HG03045 (cell line): ENCODE measurements at regions not wholly inside any gene's neighbourhood (a gene's known extent, or its start where the extent isn't known, plus 50 kb on each side); places are given as distances from the start of the nearest gene placed in this dataset.

Source experiments
- ATAC-seq: cut with Tn5 transposase; IDR thresholded peaks from one replicate; pipeline ENCODE4 v1.9.1; 2021; ENCODE audit warnings: mild to moderate bottlenecking, moderate library complexity; ENCODE audit not compliant: unreplicated experiment

DNA sequence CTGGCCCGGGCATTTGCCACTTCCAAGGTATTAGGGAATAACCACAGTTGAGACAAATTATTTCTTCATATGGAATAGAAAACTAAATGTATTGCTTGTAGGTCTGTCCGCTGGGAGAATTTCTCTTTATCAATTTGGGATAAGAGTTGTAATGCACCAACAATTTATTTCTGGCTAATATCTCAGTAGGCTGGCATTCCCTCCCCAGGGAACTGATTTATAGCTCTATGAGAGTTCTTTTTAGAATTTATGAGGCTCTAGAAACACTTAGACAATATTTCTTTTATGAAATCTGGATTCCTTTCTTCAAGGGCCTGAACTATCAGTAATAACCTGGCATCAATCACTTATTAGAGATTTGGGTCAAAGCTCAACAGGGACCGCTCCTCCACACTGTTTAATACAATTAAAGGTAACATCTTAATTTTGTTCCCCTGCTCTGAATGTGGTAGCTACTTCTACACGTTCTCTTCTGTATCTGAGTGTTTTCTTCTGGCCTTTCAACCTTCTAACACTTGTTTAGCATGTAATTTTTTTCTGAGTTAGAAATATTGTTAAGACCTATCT, 857.4 kb upstream of the PRR20A start:
- no peak for ATAC-seq

DNA sequence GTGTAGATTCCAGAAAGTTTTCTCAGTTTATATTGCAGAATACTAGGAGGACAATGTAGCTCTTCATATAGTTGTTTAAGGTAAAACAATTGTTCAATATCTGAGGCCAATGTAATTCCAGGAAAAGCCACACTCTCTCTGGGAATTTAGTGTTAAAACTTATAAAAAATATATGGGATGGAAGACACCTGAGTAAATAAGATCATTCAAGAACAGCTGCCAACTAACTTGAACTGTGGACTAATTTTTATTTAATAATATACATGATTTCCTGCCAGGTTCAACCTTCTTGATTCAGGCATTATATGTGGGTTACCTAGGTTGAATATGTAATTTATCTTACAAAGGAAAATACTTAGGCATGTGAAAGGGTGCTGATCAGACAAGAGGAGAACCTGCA, 841.1 kb upstream of the PRR20A start:
- no peak for ATAC-seq

DNA sequence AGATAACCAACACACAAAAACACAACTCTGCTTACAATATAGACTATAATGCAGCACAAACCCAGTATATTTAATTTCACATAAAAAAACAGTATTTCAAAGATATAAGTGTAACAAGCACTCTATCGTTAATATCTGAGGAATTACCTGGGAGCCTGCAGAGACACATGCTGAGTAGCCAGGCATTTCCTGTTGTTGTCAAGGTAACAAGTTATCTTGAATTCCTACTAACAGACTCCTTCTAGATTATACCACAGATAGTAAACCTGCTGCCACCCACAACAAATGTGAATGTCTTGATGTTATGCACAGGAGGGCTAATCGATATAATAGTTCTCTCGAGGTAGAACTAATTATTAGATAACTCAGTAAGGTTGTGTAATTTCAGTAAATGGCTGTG, 826.0 kb upstream of the PRR20A start:
- ATAC-seq, result no peak

DNA sequence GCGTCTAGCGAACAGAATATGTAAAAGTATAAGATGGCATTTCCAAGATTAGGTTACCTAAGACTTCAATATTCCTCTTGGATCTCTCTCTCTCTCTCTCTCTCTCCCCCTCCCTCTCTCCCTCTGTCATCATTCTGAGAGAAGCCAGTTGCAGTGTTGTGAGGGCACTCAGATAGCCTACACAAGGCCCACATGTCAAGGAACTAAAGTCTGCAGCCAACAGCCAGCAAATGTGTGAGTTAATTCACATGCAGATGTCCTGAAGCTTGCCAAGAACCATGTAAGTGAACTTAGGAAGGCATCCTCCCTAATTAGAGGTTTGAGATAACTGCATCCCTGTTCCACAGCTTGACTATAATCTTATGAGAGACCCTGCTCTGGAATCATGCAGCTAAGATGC, 822.9 kb upstream of the PRR20A start:
- no peak for ATAC-seq

DNA sequence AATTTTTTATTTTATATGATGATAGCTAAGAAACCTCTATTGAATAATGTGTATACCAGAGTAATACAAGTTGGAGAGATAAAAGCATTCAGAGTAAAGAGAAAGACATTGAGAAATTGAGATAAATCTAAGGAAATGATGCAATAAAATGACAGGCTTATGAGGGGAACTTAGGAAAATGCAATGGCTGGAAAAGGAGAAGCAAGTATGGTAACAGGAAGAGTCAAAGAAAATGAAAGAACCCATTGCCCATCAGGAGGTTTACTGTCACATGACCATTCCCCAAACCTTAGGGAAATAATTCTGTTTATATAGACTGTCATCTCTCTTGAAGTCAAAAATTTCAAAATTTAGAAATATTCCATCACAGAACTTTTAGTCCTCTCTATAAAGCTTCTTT, 808.0 kb upstream of the PRR20A start:
- no peak for ATAC-seq

DNA sequence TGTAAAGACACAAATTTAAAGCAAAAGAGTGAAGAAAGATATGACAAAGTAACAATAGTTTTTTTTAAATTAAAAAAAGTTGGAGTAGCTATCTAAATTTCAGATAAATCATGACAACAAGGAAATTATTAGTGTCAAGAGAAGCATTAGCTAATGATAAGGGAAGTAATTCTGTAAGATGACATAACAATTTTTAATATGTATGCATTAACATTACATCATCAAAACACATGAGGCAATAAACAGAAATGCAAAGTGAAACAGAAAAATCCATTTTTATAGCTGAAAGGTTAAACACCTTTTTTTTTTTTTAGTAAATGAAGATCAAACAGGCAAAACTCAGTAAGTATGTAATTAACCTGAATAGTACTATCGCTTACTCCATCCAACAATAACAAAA, 804.9 kb upstream of the PRR20A start:
- no peak for ATAC-seq

DNA sequence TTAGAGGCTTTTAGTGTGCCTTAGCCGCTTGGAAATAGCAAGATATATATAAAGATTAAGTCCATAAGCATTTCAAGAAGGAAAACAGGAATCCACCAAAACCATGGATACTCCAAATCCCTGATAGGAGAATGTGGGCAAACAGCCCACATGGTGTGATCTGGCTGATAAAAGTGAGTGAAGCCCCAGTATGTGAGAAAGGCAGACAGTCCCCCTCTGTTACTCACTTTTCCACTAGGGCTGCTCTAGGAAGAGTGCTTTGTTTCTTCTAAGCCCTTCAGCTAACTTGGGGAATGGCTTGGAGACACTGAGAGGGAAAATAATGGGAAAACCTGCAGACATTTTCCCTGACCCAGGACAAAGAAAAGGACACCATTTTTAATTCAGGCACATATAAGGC, 802.3 kb upstream of the PRR20A start:
- no peak for ATAC-seq

DNA sequence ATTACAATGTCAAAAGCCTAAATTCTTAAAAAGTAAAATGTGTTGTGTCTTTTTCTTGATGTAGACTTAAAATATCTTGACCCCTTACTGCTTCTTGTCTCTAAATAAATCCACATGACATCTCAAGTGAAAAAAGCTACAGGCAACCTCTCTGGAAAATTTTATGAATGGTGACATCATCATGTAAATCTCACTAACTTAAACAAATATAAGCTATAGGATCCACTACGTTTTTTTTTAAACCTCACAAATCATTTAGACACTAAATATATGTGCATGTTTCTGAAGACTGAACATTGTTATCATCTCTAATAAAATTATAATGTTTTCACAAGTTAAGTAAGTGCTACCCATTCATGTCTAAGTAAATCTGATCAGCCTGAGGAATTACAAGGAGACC, 793.7 kb upstream of the PRR20A start:
- no peak for ATAC-seq

DNA sequence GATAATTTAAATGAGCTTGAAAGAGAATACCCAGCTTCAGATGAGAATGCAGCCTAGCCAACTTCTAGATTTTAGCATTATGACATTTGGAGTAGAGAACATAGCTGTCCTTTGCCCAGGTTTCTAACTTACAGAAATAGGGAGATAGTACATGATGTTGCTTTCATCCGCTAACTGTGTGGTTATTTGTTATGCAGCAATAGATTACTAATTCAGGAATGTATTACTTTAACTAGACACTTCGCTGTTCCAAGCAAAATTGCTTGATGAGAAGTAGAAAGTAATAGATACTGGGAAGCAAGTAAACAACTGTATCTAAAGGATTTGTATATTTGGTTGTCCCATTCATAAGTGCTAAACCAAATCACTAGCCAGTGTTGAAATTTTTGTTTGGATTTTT, 790.9 kb upstream of the PRR20A start:
- no peak for ATAC-seq

DNA sequence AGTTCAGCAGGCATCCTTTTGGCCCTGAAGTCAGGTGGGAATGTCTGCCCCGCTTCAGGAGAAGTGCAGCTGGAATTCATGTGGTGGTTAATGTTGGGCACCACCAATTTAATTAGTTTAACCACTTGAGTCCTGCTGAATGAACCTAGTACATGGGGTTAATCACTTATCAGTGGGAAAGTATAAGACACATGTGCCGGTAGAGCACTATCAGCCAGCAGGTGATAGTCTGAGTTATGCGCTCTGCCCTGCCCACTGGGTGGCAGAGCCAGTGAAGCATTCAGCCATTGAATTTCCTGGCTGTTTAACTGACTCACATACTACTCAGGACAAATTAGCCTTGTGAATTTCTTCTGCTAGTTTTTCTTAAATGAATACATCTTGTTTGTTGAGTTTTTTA, 789.7 kb upstream of the PRR20A start:
- no peak for ATAC-seq

DNA sequence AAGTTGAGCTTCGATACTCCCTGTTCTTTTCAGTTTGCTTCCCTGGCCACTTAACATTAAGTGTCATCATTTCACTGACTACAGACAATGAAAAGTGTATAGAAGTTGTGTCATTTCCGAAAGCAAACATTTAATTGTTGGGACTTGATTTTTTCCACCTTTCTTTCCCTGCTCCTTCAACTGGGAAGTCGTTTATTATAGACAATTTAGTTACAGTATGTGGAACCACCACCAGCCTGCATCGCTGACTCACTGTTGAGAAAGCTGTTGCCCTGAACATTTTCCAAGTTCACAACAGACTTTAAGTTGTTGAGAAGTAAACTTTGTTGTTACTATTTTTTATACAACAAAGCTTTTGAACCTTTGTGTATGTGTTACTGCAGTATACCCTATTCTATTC, 788.4 kb upstream of the PRR20A start:
- no peak for ATAC-seq

DNA sequence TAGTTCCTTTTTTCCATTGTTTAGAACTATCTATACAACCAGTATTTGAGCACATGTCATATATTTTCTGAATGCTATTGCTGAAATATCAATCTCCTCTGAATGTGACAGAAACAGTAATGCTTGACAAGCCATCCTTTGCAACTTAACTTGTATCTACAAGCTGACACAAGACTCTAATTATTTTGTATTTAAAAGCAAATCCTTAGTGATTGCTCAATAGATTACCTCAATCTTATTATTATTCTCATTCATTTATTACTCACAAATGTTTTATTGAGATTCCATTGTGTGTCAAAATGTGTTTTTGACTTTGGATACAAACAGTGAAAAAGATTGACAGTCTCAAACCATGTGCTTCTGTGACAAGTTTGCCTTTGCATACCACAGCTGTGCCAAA, 787.8 kb upstream of the PRR20A start:
- no peak for ATAC-seq

DNA sequence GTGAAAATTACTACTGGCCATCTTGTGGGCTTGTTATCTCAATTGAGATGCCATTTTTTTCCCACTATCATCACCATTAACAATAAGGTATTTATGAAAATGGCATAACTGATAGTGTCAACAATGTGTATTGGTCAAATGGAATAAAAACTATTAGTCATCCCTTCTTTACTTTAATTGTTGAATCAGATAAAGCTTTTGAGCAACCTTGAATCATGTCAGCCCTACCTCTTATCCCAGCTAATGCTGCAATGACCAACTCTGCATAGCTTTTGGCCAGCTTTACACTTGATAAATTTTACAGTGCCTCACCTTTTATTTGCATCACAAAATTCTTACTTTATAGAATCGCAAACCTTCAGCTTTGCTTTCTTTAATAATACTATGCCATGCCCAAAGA, 784.0 kb upstream of the PRR20A start:
- no peak for ATAC-seq

DNA sequence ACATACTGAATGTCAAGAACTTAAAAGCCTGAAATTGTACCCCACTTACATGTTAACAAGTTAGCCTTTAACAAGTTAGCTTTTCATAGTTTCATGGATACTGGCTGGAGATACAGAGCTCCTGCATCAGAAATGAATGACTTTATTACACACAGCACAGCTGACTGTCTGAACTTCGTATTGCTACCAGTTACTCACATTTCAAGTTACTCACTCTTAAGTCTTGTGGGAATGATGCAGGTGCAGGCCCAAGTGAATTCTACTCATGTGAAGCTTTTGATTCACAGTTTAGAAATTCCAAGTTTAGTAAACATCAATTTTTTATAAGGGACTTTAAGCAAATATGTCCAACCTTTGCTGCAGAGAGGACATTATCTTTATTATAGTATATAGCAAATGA, 762.2 kb upstream of the PRR20A start:
- ATAC-seq, result no peak

DNA sequence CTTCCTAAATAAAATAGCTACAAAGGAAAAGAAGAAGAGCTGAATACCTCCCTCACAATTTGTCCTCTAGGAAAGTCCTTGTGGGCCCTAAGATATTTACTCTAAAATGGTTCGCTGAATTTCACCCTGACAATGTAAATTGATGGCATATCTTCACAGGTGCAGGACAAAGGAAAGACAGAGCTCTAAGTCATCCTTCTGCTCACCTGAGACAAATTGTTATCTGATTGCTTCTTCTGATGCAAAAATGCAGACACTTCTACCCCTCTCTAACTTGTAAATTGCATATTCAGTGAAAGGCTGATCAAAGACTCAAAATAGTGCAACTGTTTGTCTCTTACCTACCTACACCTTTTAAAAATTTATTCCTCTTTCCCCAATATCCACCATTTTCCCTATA, 747.2 kb upstream of the PRR20A start:
- no peak for ATAC-seq

DNA sequence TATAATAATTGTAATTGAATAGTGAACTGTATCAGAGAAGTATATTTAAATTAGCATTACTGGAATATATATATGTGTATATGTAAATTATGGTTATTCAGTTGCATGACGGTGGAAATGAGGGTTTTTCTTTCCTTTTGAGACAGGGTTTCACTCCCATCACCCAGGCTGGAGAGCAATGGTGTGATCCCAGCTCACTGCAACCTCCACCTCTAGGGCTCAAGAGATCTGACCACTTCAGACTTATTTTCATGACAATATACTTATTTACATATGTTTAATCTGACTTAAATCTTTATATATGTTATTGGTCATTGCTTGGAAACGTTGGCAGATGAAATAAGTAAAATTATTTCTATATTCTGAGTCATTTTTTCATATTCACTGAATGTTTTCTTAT, 744.4 kb upstream of the PRR20A start:
- no peak for ATAC-seq

DNA sequence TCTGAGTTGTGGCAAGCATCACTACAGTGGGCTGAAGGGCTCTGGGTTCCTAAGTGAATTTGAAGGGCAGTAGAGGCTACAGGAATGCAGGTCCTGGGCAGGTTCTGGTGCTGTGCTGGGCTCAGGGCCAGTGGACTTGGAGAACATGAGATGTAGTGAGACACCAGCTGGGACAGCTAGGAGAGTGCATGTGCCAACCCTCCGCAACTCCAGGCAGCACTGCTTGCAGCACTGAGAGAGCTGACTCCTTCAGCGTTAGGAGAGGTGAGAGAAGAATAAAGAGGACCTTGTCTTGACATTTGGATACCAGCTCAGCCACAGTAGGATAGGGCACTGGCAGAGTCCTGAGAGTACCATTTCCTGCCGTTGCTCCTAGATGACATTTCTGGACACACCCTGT, 739.9 kb upstream of the PRR20A start:
- ATAC-seq, result no peak

DNA sequence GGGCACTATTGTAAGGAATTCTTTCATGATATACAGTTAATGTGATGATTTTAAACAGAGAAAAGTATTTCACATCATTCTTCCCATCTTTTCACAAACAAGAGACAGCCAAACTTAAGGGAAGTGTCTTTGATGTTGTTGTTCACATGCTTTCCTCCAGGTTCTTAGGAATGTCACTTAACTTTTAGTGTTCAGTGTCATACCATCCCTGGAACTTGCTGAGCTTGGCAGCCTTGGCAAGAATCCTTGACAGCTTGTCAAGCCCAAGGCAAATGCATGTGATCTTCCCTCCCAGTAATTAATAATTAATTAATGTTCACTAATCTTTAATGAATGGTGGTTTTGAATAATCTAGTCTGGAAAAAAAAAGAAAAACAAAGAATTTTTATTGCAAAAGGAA, 727.9 kb upstream of the PRR20A start:
- no peak for ATAC-seq

DNA sequence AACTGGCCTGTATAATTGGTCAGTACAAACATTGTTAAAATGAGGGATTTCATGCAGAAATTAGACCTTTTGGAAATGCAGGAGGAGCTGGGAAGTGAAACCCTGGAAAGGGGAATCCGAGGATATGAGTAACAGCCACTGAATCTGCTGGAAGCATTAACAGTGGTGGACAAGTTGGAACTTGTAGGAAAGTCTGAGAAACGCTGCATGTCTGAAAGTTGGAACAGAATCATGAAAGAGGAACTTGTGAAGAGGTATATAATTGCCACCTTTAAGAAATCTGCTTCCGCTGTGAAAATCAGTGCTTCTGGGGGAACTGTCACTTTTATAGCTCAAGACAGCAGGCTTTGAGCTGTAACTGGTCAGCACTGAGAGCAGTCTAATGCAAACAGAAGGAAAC, 716.5 kb upstream of the PRR20A start:
- no peak for ATAC-seq

DNA sequence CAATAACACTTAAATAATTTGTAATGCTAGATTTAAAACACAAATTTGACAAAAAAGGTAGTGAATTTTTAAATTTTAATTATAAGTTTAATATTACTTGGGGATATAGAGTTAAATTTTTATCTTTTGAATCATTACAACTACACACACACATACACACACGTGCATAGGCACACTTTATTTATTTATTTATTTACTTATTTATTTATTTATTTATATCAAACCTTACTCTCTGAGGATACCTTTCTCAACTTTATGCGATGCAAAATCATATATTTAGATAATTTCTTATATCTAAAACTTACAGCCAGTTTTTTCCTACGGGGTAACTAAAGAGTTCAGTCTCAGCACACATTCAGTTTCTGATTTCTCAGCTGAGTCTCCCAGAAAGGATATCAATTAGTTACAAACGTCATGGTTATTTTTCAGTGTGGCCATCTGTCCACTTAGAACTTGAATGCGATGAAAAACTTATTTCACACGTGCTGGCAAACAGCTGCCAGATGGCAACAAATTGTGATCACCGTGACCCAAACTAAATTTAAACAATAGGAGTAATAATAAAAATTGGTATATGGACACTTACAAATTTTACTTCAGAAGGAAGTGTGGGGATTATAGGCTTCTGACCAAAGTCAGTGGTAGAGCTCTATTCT, 683.1 kb upstream of the PRR20A start:
- ATAC-seq, result no peak

DNA sequence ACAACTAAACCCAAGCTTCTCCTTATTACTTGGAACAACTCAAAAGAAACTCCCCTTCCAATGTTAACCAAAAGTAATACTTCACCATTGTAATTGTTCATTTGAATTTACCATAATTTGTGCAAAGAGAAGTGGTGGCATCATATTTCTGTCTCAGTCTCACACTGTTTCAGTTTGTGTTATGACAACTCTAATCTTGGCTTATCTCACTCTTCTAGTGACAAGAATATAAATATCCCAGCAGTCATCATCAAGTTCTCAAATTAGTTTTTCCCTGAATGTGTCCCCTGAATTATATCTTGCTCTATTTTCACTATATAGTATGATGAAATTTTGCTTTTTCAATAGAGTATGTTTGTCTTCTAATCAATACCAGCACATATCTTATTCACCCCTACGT, 681.4 kb upstream of the PRR20A start:
- ATAC-seq, result no peak

DNA sequence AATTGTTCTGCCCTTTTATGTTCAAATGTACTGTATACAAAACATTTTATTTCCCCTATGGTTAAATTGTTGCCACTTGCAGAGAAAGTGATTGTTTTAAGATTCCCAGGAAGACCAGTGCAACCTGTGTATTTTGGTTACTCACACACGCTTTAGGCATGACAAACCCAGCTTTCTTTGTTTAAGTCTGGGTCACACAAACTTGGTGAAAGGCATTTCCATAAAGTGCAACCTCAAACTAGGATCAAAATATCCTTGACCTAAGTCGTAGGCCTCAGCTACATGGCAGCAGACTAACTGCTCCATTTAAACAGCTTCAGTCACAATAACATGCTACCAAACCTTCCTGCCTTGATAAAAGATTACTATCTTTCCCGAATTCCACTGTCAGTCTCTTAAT, 639.0 kb upstream of the PRR20A start:
- ATAC-seq, result no peak

DNA sequence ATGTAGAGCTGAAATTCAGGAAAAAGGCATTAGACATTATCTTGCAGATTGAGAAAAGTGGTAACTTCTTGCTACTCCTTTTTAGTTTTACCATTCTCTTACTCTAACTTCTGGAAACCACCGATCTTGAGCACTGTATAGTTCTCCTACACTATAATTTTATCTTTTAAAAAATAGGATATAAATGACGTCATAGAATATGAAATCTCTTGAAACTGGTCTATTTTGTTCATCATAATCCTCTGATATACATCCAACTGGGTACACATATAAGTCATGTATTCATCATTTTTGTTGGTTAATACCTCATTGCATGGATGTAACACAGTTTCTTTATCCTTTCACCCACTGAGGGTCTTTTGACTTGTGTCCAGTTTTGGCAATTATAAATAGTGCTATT, 629.9 kb upstream of the PRR20A start:
- no peak for ATAC-seq
